GM12892 (cell line): ENCODE measurements at regions not wholly inside any gene's neighbourhood (a gene's known extent, or its start where the extent isn't known, plus 50 kb on each side); places are given as distances from the start of the nearest gene placed in this dataset.

ENCODE experiments used
- POLR2A ChIP-seq: IDR thresholded peaks from 2 replicates; pipeline ENCODE4 v1.6.1; 2011; ENCODE audit warnings: low read depth, low read length, control low read depth
- POLR2AphosphoS5 ChIP-seq: IDR thresholded peaks from 2 replicates; pipeline ENCODE4 v1.6.1; 2011; ENCODE audit warnings: low read depth, low read length, control low read depth
- TAF1 ChIP-seq: IDR thresholded peaks from 2 replicates; pipeline ENCODE4 v1.6.1; 2011; ENCODE audit warnings: low read depth, mild to moderate bottlenecking, control low read depth, low read length, borderline replicate concordance

GRCh38 chr5:92177926-92178487 lies 794.9 kb upstream of the ARRDC3 start:
- TF ChIP-seq POLR2A: no peak
- TF ChIP-seq TAF1: no peak
- no peak for TF ChIP-seq POLR2AphosphoS5
